NOMO-1 treated with DMSO at 0.1 percent for 48 hours (cell line): ENCODE measurements at regions not wholly inside any gene's neighbourhood (a gene's known extent, or its start where the extent isn't known, plus 50 kb on each side); places are given as distances from the start of the nearest gene placed in this dataset.

Source experiments
- DNase-seq: peaks from one replicate; lab custom pipeline; 2025; ENCODE audit not compliant: unreplicated experiment; lab: John Stamatoyannopoulos, UW

DNA sequence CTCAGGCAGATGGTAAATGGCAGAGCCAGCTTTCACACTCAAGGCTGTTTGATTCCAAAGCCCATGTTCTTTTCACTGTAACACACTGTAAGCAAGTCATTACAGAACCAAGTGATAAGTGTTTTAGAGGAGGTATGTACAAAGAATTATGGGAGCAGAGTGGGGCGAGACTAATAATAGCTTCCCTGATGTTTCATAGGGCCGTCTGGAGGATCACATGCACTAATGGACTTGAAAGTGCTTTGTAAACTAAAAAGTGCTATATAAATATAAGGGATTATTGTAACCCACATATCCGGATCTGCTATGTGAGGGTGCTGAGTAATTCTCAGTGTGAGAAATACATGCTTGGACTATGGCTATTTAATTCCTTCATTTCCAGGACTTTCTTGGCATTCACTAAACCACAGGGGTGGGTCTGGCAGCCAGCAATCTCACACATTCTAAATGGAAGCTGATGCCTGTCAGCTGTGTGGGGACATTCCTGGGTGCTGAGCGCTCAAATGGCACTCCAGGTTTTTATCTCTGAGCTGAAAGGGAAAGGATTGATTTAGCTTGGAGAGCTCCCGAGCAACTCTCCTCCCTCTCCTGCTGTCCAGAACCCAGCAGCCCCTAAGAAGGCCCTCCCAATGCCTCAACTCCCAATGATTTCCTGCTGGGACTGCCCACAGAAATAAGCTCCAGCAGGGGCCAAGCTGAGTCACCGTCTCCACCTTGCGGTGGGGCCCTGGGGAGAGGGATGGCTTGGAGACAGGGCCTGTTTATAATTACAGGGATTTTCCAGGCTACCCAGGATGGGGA lies 222.8 kb downstream of the SOX11 start:
- DNase-seq, result no peak

DNA sequence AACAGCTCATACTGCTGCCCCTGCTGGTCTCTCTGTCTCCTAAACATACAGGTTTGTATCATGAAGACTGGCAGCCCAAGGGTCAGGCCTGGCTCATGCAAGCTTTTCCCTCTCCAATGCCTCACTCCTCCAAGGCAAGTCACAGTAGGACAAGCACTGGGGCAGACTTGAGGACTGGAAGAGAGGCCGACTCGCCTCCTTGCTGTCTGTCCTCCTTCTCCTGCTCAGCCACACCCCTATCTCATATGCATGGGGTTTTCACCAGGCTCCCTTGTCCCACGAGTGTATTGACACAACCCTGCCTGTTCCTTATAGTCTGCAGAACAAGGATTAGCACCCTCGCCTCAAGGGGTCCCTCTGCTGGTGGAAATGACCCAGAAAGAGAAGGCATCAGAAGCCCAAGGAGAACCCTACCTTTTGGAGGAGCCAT lies 223.7 kb downstream of the SOX11 start:
- no peak for DNase-seq

DNA sequence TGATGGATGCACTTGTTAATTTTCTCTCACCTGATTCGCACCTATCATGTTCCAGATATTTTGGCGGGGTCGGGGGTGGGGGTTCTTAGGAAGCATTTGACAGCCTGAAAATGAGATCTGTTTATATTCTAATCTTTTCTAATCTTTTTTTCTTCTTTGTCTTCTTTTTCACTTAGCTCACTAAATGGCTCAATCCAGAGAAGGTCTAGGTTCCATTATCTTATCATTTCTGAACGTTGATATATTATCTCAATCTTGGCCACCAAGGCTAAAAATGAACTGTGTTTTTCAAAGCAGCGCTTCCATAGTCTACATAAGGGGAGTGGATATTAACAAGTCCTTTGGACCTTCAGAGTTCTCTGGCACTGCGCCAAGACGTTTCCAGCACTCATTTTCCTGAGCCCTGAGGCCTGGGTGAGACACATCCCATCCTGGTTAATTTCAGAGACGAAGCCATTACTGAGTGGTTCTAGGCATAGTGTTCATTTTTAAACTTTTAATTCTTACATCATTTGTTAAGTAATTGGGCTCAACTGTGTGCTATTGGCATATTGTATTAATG lies 229.0 kb downstream of the SOX11 start:
- DNase-seq, result no peak

DNA sequence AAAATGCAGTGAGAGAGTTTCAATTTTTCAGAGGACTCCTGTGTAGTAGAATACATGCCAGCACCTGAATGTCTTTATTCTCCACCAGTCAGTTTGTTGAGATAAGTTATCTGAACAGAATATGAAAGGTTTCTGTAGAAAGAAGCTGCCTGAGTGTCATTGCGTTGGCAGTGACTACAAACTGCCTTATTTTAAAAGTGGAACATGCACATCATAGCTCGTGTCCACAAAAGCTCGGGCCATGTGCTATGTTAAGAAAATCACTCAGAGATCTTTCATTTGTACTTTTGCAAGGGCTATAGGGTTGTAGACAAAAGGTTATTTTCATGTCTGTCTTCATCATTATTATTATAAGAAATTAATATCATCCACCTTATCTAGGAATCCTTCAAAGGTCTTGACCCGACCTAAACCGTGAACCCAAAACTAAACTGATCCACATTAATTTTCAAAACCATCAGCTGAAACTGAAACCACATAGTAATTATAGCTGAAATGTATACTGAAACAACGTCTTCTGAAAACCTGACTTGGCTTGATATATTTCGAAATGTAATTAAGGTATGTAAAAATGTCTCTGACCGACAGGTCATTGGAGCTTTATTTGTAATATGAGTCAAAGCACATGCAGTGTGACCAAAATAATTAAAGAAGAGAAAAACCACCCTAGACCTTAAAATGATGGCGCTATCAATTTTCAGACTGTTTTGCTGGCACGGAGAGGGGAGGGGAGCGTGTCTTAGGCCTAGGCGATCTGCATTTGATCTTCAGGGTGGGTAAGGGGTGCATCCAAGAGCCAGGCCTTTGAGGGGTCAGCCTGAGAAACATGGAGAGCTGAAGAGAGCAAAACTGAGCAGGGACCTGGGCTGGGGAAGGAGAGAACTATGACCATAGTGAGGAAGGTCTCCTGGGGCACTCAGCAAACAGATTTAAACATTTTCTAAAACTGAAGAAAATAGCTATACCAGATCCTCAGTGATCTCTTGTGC lies 232.1 kb downstream of the SOX11 start:
- DNase-seq, result no peak

DNA sequence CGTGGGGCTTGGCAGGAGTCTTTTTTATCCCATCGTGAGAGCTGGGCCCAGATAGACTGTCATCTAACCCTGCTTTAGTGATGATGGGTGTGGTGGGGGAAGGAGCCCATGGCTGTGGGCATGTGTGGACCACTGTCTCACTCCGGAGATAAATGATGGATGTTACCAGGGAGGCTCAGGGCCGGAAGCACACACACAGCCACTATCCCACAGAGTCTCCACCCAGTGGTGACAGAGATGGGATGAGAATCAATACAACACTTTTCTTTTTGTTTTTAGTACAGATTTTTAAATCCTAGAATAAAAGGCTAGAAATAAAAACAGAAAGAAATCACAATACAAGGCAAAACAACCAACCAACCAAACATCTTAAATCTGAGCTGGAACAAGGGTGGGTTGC lies 233.4 kb downstream of the SOX11 start:
- no peak for DNase-seq

DNA sequence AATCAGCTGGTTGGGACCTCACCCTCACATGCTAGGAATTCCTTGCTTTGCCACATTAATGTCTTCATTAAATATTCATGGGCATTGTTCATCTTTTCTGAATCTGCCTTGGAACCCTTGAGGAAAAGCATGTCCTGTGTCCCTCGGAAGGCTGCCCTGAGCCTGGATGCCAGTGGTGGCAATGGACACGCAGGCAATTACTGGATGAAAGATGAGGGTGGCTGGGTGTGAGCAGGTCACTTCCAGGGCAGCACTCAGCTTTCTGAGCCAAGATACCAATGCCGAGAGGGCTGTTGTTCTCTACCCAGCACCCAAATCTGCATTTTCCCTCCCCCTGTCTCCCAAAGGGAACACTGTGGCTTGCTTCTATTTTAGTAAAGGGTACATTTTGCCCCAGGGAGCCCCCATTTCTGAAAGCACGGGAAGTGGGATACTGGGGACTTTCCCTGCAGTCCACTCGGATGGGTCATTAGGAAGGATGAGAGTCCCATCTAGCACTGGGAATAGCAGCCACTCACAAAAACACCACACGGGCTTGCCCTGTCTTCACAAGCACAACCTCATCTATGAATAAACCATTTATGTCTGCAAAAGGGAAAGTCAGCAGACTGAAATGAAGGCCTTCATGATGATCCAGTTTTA lies 234.8 kb downstream of the SOX11 start:
- no peak for DNase-seq

DNA sequence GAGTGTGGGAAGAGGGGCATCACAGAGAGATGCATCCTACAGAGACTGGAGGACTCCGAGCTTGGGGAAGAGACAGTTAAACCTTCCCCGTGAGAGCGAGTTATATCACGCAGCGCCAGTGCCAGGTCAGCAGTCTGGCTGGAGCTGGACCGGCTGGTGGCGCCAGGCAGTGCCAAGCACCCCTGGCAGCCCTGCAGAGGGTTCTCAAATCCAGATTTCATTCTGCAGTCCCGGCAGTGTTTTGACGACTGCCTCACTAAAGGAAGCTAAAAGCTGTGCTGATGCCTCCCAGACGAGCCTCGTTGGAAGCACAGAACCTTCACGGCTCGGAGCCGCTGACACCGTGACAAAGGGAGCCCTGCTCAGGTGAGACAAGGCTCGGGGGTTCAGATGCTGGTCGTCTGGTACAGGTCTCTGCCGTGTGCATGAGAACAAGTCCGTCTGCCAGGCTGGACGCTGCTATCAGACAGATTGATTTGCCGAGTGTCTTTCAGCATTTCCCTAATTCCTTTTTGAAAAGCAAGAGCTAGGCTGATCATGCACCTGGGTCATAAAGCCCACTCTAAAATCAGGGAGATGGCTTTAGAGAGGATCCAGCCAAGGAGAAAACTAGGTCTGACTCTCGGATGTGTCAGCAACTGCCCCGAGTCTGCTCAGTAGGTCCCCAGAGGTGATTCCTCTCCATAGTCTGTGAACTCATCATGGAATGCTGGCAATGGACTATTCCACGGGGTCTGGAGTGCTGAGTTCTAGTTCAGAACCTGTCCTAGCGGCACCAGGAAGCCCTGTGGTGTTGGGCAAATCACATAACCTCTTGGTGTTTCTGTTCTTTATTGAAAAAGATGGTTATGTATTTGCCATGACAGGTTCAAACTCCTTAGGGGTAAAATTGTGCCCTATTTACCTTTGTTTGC lies 240.6 kb downstream of the SOX11 start:
- no peak for DNase-seq

DNA sequence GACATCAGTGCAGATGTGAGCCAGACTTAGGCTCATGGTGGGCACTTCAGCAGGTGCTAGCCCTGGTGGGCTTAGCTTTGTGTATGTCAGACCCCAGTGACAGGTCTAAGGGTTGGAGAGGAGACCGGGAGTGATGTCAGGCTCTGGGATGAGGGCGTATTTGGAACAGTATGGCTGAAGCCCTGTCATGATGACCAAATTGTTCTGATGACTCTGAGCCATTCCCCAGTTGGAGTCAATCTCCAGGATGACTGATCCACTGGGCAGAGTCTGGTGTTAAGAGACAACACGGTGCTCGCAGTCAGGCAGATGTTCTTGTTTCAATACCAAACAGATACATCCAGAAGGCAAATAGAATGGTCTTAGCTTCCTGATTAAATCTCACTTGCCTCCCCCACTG lies 241.5 kb downstream of the SOX11 start:
- no peak for DNase-seq

DNA sequence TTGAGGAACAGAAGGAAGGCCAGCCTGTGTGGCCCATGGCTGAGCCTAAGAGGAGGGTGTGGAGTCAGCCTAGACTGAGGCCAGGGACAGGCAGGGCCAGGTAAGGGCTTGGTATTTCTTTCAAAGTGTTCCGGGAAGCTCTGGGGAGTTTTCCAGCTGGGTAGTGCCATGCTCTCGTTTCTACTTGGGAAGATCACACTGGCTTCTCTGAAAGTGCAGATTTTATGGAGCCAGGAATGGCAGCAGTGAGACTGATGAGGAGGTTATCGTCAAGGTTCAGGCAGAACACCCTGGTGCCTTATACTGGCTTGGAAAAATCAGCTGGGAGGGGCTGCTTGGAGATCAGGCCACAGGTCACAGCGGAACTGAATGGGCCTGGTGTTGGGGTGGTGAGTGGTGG lies 245.1 kb downstream of the SOX11 start:
- DNase-seq, result no peak

DNA sequence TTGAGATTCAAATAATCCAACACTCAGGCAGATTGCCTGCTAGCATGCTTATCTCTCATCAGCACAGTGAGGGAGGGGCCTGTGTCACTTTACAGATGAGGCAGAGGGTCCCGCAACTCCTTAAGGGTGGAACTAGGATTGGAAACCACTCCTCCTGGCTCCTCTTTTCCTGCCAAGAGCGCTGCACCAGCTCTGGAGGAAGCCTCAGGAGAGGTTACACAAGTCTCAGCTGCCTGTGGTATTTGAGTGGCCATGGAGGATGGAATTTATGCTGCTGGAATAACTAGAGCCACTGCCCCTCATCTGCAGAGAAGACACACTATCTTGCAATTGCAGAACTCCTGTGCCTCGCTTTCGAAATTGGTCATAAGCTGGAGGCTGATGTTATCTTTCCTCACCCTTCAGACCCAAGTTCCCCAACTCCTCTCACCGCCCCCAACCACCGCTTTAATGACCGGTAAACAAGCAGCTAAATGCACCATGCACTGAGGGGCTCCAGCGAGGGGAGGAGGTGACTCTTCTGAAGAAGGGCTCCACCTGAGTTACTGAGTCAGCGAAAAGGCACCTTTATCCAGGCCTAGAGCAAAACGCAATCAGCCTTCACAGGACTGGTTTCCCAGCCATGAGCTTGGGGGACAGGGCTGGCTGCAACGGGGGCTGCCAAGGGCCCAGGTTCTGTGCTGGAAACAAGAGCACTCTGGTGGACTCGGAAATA lies 245.8 kb downstream of the SOX11 start:
- DNase-seq, result no peak

DNA sequence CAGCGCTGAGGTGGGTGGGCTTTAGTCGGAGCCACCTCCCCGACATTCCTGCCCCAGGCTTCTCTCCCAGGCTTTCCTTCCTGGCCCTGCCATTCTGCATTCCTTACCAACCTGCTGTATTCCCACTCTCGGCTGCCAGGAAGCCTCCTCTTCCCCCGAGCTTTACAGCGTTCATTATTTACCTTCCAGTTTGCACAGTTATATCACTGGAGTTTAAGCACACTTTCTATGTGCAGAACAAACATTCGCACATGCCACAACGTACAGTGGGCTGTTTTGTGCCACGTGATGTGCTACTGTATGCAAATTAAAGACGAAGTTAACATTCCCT lies 246.3 kb downstream of the SOX11 start:
- no peak for DNase-seq

DNA sequence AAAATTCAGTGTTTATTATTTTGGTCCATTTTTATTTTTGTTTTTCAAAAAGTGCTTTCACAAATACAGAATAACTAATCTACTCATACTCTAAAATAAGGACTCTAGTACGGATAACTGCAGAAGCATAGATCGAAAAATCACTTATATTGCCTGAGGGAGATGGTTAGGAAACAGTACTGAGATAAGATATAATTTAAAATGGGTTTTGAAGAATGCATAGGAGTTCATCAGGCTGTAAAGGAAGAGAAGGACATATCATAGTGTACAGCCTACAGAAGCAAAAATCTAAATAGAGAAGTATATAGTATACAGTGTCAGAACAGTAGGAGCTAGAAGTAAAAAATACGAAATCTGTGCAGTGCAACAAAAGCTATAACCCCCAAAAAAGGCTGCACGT lies 247.4 kb downstream of the SOX11 start:
- DNase-seq, result no peak

DNA sequence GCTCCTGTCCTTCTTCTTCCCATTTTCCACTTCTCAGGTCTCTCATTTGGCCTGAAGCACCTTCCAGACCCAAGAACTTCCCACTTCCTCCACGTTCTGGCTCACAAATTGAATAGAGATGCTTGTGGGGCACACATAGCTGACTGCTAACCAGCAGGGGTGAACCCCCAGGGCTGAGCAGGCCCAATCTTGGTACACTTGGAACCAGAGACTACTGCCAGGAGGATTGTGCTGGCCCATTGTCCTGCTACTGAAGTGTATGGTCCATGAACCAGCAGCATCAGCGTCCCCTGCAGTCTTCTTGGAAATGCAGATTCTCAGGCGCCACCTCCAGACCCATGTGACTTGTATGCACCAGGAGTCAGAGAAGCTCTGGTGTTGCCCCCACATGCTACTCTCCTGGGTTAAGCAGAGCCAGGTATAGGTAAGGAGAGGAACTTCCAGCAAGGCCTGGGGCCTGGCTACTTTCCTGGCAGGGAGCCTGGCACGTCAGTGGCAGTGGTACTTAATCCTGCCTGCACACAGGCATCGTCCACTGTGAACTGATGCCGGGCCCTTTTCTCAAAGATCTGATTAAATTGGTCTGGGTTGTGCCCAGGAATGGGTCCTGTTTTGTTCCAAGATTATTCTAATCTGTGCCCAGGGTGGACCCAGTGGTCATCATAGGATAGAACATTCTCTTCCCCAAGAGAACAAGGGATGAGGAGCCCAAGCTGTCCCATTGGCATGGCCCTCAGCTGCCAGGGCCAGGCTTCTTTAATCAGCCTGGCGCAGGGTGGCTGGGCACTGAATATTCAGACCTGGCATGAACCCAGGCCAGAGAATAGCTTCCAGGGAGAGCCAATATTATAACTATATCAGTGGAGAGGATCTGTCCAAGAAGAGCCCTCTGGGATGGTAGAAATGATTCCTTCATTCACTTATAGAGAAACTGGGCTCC lies 248.7 kb downstream of the SOX11 start:
- no peak for DNase-seq

DNA sequence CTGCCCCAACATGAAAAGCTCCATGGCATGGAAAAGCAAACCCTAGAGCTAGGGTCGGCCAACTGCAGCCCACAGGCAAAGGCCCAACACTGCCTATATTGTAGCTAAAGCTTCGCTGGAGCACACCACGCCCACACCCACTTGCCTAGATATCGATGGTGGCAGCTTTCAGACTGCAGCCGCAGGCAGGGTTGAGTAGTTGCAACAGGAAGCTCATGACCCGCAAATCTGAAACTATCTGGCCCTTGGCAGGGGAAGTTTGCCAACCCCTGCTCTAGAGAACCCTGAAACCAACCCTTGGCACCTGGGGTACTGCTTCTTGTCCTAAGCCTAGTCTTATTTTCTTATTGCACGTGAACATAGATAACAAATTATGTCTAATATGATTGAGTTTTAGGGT lies 250.0 kb downstream of the SOX11 start:
- DNase-seq, result no peak

DNA sequence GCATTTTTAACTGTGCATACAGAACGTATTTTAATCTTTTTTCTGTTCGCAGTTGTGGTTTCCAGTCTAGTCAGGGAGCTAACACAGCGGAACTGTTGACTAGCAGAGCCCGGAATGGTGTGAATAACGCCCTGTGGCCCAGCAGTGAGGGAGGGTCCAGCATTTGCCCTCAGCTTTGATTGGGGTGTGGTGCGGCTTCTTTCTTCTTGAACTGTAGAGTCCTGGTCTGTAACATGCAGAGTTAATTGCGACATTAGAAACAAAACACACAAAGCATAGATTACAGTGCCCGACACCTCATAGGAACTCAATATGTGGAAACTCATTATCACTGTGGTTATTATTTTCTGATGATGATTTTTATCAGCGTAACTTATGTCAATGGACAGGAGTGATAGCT lies 253.6 kb downstream of the SOX11 start:
- no peak for DNase-seq

DNA sequence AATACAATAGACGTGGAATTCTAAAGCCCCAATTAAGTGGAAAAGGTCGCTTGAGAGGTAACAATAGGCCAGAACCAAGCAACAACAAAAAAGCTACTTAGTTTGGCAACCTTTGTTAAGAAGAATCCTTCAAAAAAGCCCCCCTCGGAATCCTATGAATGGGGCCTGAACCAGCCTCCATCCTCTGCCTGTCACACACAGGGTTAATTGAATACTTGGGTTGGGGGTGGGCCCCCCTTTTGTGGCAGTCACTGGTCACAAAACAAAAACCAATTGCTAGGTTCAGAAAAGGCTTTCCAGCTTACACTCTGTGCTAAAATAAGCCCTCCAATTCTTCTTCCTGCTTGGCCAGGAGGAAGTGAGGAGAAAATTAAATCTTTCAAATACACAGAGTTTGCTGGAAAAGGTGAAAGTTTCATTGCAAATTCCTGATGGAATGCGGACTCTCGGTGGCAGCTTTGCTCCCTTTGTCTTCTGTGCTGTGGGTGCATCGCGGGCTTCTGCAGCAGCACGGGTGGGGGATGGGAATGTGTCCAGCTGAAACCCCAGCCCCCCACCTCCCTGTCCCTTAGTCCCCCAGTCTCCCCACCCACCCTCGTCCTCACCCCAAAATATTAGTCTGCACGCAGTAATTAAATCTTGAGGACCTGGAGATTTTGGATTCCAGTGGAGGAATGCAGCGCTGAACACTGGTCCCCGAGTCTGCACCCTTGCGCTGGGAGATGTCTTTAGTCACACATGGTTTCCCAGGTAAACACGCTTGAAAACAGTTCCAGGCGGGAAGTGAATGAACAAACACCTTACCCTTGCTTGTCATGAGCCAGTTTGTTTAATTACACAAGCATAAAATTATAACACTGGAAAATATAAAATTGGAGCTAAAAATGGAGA lies 254.3 kb downstream of the SOX11 start:
- no peak for DNase-seq

DNA sequence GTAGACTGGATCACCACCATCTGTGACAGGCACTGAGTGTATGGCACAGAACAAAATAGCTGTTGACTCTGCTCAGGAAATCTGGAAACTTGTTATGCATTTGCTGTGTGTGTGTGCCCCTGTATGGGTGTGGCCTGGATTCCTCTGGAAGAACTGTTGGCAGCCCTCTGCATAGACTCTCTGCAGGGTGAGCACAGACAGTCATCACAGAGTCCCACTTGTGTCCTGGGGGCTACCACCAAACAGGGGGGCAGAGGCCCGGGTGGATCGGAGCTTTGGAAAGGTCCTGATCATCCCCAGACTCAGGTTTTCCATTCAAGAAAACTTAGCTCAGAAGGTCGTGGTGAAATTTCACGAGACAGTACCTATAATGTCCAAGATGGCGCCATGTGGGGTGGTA lies 258.6 kb downstream of the SOX11 start:
- no peak for DNase-seq

DNA sequence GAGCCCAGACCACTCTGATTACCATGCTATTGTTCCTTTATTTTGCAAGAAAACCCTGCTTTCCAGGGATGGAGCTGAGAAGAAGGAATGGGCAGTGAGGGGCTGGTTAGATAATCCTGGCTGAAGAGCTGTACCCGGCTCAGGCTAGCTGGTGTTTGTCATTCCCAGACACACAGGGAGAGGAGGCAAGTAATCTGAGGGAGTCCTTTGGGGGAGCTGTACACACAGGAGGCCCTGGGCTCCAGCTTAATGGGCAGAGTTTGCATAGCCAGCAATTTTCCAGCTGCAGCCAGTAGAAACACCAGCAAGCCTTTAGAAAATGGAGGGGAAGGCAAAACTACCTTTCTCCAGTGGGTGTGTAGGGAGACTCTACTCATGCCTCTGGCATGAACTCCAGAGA lies 259.3 kb downstream of the SOX11 start:
- no peak for DNase-seq
